ENCODE measurements at regions not wholly inside any gene's neighbourhood (a gene's known extent, or its start where the extent isn't known, plus 50 kb on each side); places are given as distances from the start of the nearest gene placed in this dataset.
A peak's percentile ranks its signal among the peaks of the same experiment; 100 is the strongest.

DNA sequence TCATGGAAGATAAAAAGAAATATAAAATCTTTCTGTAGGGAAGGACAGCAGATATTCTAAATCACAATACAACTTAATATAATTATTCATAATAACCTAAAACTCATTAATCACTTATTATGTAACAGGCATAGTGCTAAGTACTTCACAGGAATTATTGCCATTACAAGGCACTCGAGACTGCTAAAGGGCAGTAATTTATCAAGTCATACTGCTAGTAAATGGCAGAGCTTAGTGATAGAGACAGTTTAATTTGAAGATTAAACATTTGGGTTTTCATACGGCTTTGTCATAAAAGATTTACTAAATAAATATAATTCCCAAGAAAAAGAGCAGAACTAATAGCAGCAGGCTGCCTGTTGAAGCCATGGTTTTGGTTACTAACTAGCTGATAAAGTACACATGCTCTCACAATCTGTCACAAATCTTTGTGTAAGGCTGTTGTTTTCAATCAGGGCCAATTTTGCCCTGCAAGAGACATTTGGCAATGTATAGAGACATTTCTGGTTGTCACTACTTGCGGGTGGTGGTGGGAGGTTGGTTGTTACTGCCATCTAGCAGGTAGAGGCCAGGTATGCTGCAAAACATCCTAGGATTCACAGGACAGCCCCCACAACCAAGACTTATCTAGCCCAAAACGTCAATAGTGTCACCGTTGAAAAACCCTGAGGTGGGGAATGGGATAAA is 233.3 kb upstream of the CACNA2D1 start:
- peak; percentile 22; the same call in 1 of the 2 replicates for TF ChIP-seq CTCF (IDR thresholded peaks at IDR 0.05; ENCODE audit: low read length)
- no peak for TF ChIP-seq EZH2phosphoT487 (IDR thresholded peaks at IDR 0.05; ENCODE audit: low read length)
- TF ChIP-seq EZH2 (optimal IDR thresholded peaks at IDR 0.05; ENCODE audit: low read depth, low read length): no peak

Data from MM.1S (cell line).